Cardiac muscle cell (in vitro differentiated cells and primary cell): ENCODE measurements at regions not wholly inside any gene's neighbourhood (a gene's known extent, or its start where the extent isn't known, plus 50 kb on each side); places are given as distances from the start of the nearest gene placed in this dataset.
A peak's percentile ranks its signal among the peaks of the same experiment; 100 is the strongest.

Experiments
- DNase-seq, 2 donors: peaks; one replicate each; pipeline versions ENCODE4 v3.0.0 to v3.0.0-alpha.2; 2010 to 2017; ENCODE audit warnings: low read depth in 1 of 2, low spot score in 1 of 2
- H3K27ac ChIP-seq: fragments of 200-600 bp; sonication (generic); 2 replicates; pipeline ENCODE4 v1.5.1; 2016
- H3K27me3 ChIP-seq: fragments of 200-600 bp; sonication (generic); 2 replicates; pipeline ENCODE4 v1.6.0; 2016; ENCODE audit warnings: control low read depth
- H3K36me3 ChIP-seq: fragments of 200-600 bp; sonication (generic); 2 replicates; pipeline ENCODE4 v1.5.1; 2016; ENCODE audit warnings: control low read depth
- H3K4me1 ChIP-seq: fragments of 200-600 bp; sonication (generic); 2 replicates; pipeline ENCODE4 v1.8.1; 2017; ENCODE audit warnings: low read depth, mild to moderate bottlenecking, mixed run types
- H3K4me3 ChIP-seq: fragments of 200-600 bp; sonication (generic); 2 replicates; pipeline ENCODE4 v1.5.1; 2016; ENCODE audit warnings: mild to moderate bottlenecking
- H3K9me3 ChIP-seq: fragments of 200-600 bp; sonication (generic); 2 replicates; pipeline ENCODE4 v1.5.1; 2017; ENCODE audit warnings: low read depth, mild to moderate bottlenecking, control low read depth
- TF ChIP-seq, protein P1 (sequence below): IDR thresholded peaks from 2 replicates; pipeline ENCODE4 v1.5.1; 2012; ENCODE audit warnings: low read depth, mild to moderate bottlenecking, low read length

DNA sequence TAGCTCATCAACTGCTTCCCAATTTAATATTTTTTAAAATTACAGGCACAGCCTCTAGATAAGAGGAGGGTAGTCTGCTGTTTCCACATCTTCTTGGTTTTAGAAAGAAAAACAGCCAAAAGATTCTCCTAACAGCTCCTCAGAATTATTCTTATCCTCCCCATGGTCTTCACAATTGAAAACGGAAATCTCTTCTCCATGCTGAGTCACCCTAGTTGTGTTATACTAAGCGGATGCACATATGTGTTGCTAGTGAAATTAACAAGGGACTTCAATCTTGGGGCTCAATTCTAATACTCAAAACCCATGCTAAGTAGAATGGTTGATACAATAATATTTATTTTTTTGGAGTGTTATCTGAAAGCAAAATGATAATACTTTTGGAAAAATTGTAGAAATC is 71.9 kb upstream of the NPY start:
- TF ChIP-seq, protein P1, sequence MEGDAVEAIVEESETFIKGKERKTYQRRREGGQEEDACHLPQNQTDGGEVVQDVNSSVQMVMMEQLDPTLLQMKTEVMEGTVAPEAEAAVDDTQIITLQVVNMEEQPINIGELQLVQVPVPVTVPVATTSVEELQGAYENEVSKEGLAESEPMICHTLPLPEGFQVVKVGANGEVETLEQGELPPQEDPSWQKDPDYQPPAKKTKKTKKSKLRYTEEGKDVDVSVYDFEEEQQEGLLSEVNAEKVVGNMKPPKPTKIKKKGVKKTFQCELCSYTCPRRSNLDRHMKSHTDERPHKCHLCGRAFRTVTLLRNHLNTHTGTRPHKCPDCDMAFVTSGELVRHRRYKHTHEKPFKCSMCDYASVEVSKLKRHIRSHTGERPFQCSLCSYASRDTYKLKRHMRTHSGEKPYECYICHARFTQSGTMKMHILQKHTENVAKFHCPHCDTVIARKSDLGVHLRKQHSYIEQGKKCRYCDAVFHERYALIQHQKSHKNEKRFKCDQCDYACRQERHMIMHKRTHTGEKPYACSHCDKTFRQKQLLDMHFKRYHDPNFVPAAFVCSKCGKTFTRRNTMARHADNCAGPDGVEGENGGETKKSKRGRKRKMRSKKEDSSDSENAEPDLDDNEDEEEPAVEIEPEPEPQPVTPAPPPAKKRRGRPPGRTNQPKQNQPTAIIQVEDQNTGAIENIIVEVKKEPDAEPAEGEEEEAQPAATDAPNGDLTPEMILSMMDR: no peak

DNA sequence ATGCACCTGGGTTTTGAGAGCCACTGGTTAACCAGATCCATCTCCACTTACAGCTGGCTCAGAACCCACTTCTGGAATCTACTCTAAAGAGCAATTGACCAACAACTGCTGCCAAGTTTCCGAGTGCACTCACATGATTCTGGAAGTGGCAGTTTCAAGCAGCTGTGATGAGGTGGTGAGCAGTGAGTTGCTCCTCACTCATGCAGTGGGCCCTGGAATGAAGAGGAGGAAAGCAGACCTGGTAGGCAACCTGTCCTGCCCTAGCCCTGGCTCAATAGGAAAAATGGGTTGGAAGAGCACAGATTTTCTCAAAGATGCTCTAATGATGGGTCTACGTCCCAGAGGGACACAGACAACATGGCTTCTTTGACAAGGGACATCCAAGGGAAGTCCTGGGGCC is 70.7 kb upstream of the NPY start:
- Histone ChIP-seq H3K36me3 (no peaks in the 10 kb centered on the region), H3K27me3 (no peaks in the 10 kb centered on the region), H3K9me3 (no peaks in the 10 kb centered on the region), H3K4me3 (no peak overlapping the region), H3K4me1 (peaks cover 17% of the 10 kb centered on the region), H3K27ac (no peak overlapping the region)
- peak in 1 of 2 donors; percentile 44 for DNase-seq
- TF ChIP-seq, protein P1: no peak

More for the DNA sequence above, 71.9 kb upstream of the NPY start:
- no peaks in the 10 kb centered on the region for H3K9me3 ChIP-seq
- peaks cover 14% of the 10 kb centered on the region for H3K4me1 ChIP-seq
- DNase-seq: no peak
- no peaks in the 10 kb centered on the region for H3K27me3 ChIP-seq
- no peak overlapping the region for H3K27ac ChIP-seq
- H3K4me3 ChIP-seq: no peak overlapping the region
- H3K36me3 ChIP-seq: no peaks in the 10 kb centered on the region

DNA sequence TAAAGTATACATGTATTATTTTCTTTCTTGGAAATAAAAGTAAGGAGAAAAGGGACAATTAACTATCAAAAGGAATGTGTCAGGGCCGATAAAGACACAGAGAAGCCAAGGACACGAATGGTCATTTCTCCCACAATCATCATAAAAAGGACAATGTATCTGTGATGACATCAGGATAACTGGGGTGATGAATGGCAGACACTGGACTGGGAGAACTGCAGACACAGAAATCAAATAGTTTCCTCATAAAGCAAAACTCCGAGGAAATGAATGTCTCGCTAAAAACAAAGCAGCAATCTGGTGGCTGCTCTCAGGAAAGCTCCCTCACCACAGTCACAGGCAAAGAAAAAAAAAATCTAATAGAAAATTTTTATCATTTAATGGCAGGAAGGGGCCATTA is 69.3 kb upstream of the NPY start:
- peaks cover 17% of the 10 kb centered on the region for H3K4me1 ChIP-seq
- no peaks in the 10 kb centered on the region for H3K27me3 ChIP-seq
- no peaks in the 10 kb centered on the region for H3K9me3 ChIP-seq
- H3K27ac ChIP-seq: no peak overlapping the region
- no peak overlapping the region for H3K4me3 ChIP-seq
- TF ChIP-seq, protein P1: no peak
- no peak for DNase-seq
- no peaks in the 10 kb centered on the region for H3K36me3 ChIP-seq

DNA sequence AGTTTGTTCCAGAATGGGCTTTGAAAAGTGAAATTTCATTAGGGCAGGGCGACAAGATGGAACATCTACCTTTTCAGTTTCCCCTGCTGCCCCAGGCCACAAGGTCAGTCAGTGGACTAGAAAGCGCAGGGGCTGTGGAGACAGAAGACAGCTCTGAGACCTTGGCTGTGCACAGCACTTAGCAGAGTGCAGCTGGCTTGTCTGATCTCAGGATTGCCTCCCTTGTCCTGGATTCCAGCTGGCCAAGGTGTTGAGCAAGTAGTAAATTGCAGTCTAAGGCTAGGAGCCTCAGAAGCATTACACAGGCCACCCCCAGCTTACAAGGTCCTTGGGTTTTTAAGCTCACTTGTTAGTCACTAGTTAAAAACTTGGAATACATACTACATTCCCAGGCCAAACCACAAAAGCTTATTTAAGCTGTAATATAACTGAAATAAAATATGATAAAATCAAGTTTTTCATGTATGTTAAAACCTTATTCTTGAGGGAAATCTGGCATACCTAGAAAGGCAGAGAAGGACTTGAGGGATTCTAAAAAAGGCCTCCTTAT is 67.3 kb upstream of the NPY start:
- H3K9me3 ChIP-seq: no peaks in the 10 kb centered on the region
- TF ChIP-seq, protein P1: no peak
- no peaks in the 10 kb centered on the region for H3K27me3 ChIP-seq
- no peaks in the 10 kb centered on the region for H3K36me3 ChIP-seq
- H3K4me3 ChIP-seq: no peak overlapping the region
- H3K4me1 ChIP-seq: peaks cover 17% of the 10 kb centered on the region
- H3K27ac ChIP-seq: no peak overlapping the region
- peak; percentile 1 to 40 for DNase-seq

DNA sequence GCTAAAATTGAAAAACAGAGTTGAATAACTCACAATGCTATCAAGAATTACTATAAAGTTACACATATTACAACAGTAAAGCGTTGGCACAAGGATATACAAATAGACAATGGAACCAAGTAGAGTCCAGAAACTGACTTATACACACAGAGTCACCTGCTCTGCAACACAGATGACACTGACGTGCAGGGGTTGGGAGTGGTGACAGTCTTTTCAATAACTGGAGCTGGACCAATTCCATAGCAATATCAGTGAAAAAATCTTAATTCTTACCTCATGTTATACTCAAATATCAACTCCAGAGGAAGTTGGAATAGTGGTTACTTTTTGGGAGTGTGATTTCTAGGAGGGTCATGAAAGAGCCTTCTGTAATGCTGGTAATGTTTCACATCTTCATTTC is 62.5 kb upstream of the NPY start:
- no peak for DNase-seq
- no peaks in the 10 kb centered on the region for H3K27me3 ChIP-seq
- TF ChIP-seq, protein P1: no peak
- no peak overlapping the region for H3K4me3 ChIP-seq
- no peak overlapping the region for H3K27ac ChIP-seq
- H3K4me1 ChIP-seq: peaks cover 8% of the 10 kb centered on the region
- no peaks in the 10 kb centered on the region for H3K36me3 ChIP-seq
- no peaks in the 10 kb centered on the region for H3K9me3 ChIP-seq
